Ovary (tissue), 7 donors: ENCODE measurements at regions not wholly inside any gene's neighbourhood (a gene's known extent, or its start where the extent isn't known, plus 50 kb on each side); places are given as distances from the start of the nearest gene placed in this dataset.

Source experiments
- DNase-seq, 5 donors: peaks; one replicate each; pipeline ENCODE4 v3.0.0-alpha.2; 2019 to 2020
- H3K27ac ChIP-seq, 2 donors: fragments of 200-600 bp; one replicate each; pipeline versions ENCODE4 v1.5.1 to v1.8.0; 2019 to 2022
- H3K27me3 ChIP-seq: fragments of 200-600 bp; one replicate; pipeline ENCODE4 v1.8.0; 2022
- H3K36me3 ChIP-seq: fragments of 200-600 bp; sonication (generic); one replicate; pipeline ENCODE4 v1.5.1; 2019
- H3K4me1 ChIP-seq: one replicate; pipeline ENCODE4 v1.8.1; 2013; ENCODE audit warnings: mild to moderate bottlenecking, moderate library complexity; ENCODE audit not compliant: insufficient read depth
- H3K4me3 ChIP-seq: fragments of 200-600 bp; sonication (generic); one replicate; pipeline ENCODE4 v1.5.1; 2017
- H3K9me3 ChIP-seq, 2 donors: fragments of 200-600 bp in 1 of 2; sonication (generic) in 1 of 2; one replicate each; pipeline versions ENCODE4 v1.5.1 to v1.8.1; 2013 to 2019; ENCODE audit warnings: mild to moderate bottlenecking in 1 of 2, moderate library complexity in 1 of 2
- CTCF ChIP-seq, 3 donors: fragments of 450-650 bp in 2 of 3; fragments of 200-600 bp in 1 of 3; IDR thresholded peaks; one replicate each; pipeline versions ENCODE4 v1.5.1 to v1.8.0; 2016 to 2022; ENCODE audit warnings: antibody characterized with exemption in 3 of 3, mild to moderate bottlenecking in 1 of 3
- EP300 ChIP-seq: sonication (generic); formaldehyde crosslinking; IDR thresholded peaks from one replicate; pipeline ENCODE4 v1.6.1; 2017; ENCODE audit warnings: antibody characterized with exemption
- POLR2A ChIP-seq: fragments of 450-650 bp; IDR thresholded peaks from one replicate; pipeline ENCODE4 v1.6.1; 2017; ENCODE audit warnings: antibody characterized with exemption, mild to moderate bottlenecking, moderate library complexity
- WGBS, 3 donors: extraction: QIAGEN DNeasy Blood & Tissue Kit in 1 of 3; methylation state at CpG; one replicate each; pipeline versions ENCODE4 v1.1.5 to v1.1.7; 2013 to 2017; 5-methylcytosine and 5-hydroxymethylcytosine counted together
- intact Hi-C, 4 donors: fragments of 100-400 bp; cut with DNase I; formaldehyde crosslinking; loops; one replicate each; pipeline versions ENCODE4 v1.11.0 to v1.15.1; 2022 to 2023
- donor health status: DM: no; HTN: no; CAD: no; lungs with moderate emphysema.
- donor health status: DM: no; HTN: no; CAD: no.
- donor health status: Bipolar disorder and iron deficiency.
- donor health status: DM: no; HTN: no; CAD: no.
- donor health status: DM: yes; HTN: yes; CAD: no.

DNA sequence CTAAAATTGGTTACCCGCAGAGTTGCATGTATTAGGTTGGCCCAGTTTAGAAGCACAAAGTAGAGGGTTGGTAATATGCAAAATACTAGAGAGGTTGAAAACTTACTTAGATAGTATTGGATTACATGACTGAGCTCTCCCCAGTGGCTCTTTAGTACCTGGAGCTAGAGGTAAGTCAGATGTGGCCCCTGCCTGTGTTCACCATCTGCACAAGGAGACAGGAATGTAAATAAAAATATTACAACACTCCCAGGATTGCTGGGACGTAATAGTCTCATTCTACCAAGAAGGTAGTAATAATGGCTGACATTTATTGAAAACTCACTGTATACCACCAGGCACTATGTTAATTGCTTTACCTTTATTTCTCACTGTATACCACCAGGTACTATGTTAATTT is 129.6 kb downstream of the SLC17A6 start:
- no peaks in the 10 kb centered on the region for H3K4me1 ChIP-seq
- H3K4me3 ChIP-seq = no peak overlapping the region
- no peak for DNase-seq
- intact Hi-C loops = no loop called here
- no peaks in the 10 kb centered on the region for H3K36me3 ChIP-seq
- H3K9me3 ChIP-seq = no peaks in the 10 kb centered on the region
- H3K27ac ChIP-seq = no peak overlapping the region
- WGBS, 3 donors = 82 to 87% (median 82%) methylated on average over 2 of the region's 2 CpGs
- H3K27me3 ChIP-seq = no peaks in the 10 kb centered on the region
- TF ChIP-seq EP300 (no peak), POLR2A (no peak), CTCF (IDR thresholded peaks at IDR 0.05) (no peak)

DNA sequence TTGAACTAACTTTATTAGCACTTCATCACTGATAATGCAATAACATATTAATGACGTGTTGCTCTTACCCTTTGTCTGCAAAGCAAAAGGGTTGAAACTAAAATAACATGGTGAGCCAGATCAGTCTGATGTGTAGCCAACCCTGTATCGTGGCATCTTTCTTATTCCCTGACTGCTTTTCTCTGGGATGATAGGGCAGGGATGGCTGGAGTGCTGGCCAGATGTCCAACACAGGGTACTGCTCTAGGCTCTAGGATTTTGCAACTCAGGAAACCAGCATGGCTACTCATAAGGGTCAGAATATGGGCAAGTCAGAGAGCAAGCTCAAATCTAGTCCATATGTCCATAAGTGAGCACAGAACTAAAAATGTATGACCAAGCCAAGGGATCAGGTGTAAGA is 129.1 kb downstream of the SLC17A6 start:
- Histone ChIP-seq H3K27ac (no peak overlapping the region), H3K9me3 (no peaks in the 10 kb centered on the region), H3K27me3 (no peaks in the 10 kb centered on the region), H3K4me3 (no peak overlapping the region), H3K36me3 (no peaks in the 10 kb centered on the region), H3K4me1 (no peaks in the 10 kb centered on the region)
- 85 to 89% (median 89%) methylated on average over 2 of the region's 2 CpGs for WGBS, 3 donors
- intact Hi-C loops = no loop called here
- DNase-seq = no peak
- no peak for TF ChIP-seq EP300
- no peak for TF ChIP-seq POLR2A
- no peak for TF ChIP-seq CTCF (IDR thresholded peaks at IDR 0.05)

- 88 to 91% (median 88%) methylated on average over 9 of the region's 9 CpGs for WGBS, 3 donors
- DNase-seq = no peak
Measured at GRCh38 chr11:22466809-22467208, 128.6 kb downstream of the SLC17A6 start.

DNA sequence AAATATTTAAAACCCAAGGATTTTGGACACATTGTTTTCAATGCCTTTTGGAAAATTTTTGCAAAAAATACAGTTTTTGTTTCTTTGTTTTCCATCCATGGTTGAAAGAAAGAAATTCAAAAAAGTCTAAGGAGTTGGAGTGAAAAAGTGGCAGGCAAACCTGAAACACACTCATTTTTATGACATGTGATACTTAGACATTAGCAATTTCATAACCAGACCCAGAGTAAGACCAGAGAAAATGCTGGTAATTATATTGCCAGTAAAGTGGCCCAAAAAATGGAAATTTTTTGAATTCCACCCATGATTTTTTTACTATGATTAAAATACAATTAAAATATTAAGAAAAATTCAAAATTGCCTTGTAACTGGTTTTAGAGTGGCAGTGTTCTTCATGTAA is 128.2 kb downstream of the SLC17A6 start:
- H3K4me3 ChIP-seq = no peak overlapping the region

More at GRCh38 chr11:22466809-22467208, 128.6 kb downstream of the SLC17A6 start:
- no peak overlapping the region for H3K4me3 ChIP-seq
- no peaks in the 10 kb centered on the region for H3K27me3 ChIP-seq
- no peaks in the 10 kb centered on the region for H3K36me3 ChIP-seq
- H3K4me1 ChIP-seq = no peaks in the 10 kb centered on the region
- H3K27ac ChIP-seq = no peak overlapping the region
- no peaks in the 10 kb centered on the region for H3K9me3 ChIP-seq
- TF ChIP-seq CTCF (IDR thresholded peaks at IDR 0.05) (no peak), EP300 (no peak), POLR2A (no peak)
- intact Hi-C loops = no loop called here

More for the DNA sequence above, 128.2 kb downstream of the SLC17A6 start:
- Histone ChIP-seq H3K4me1 (no peaks in the 10 kb centered on the region), H3K27ac (no peak overlapping the region), H3K9me3 (no peaks in the 10 kb centered on the region), H3K36me3 (no peaks in the 10 kb centered on the region), H3K27me3 (no peaks in the 10 kb centered on the region)
- DNase-seq = no peak
- intact Hi-C loops = no loop called here
- TF ChIP-seq EP300 (no peak), CTCF (IDR thresholded peaks at IDR 0.05) (no peak), POLR2A (no peak)
